Kidney (tissue), 13 donors: ENCODE measurements at regions not wholly inside any gene's neighbourhood (a gene's known extent, or its start where the extent isn't known, plus 50 kb on each side); places are given as distances from the start of the nearest gene placed in this dataset.

Experiments
- DNase-seq, 5 donors: peaks; one replicate each; pipeline ENCODE4 v3.0.0-alpha.2; 2013 to 2020
- FAIRE-seq: peaks from 2 replicates; lab custom pipeline; 2012; peaks lifted over from hg19 to GRCh38; lab: Jason Lieb, UNC
- H3K27ac ChIP-seq, 2 donors: one replicate each; pipeline ENCODE4 v1.7.0; 2013; ENCODE audit warnings: low read depth in 2 of 2, low read length in 2 of 2, inconsistent platforms in 1 of 2
- H3K27me3 ChIP-seq: one replicate; pipeline ENCODE4 v1.7.1; 2013; ENCODE audit warnings: low read length, inconsistent platforms; ENCODE audit not compliant: control insufficient read depth, insufficient read depth
- H3K36me3 ChIP-seq, 3 donors: one replicate each; pipeline versions ENCODE4 v1.7.0 to v1.7.1; 2013; ENCODE audit warnings: low read length in 3 of 3, control low read depth in 1 of 3, inconsistent platforms in 1 of 3; ENCODE audit not compliant: insufficient read depth in 3 of 3, control insufficient read depth in 2 of 3
- H3K4me1 ChIP-seq, 3 donors: one replicate each; pipeline versions ENCODE4 v1.7.0 to v1.7.1; 2013; ENCODE audit warnings: low read length in 3 of 3, inconsistent platforms in 1 of 3, low read depth in 1 of 3; ENCODE audit not compliant: control insufficient read depth in 2 of 3, insufficient read depth in 2 of 3
- H3K4me3 ChIP-seq, 3 donors: one replicate each; pipeline versions ENCODE4 v1.7.0 to v1.8.1; 2013; ENCODE audit warnings: low read length in 3 of 3, control low read depth in 1 of 3, inconsistent platforms in 1 of 3
- H3K9ac ChIP-seq, 3 donors: one replicate each; pipeline versions ENCODE4 v1.7.0 to v1.7.1; 2013; ENCODE audit warnings: low read length in 3 of 3, control low read depth in 1 of 3, inconsistent platforms in 1 of 3
- H3K9me3 ChIP-seq, 3 donors: one replicate each; pipeline versions ENCODE4 v1.7.0 to v1.7.1; 2013; ENCODE audit warnings: low read length in 3 of 3, control low read depth in 1 of 3, inconsistent platforms in 1 of 3; ENCODE audit not compliant: control insufficient read depth in 2 of 3, insufficient read depth in 1 of 3
- CTCF ChIP-seq: IDR thresholded peaks from 3 replicates; pipeline ENCODE4 v1.5.1; 2012; ENCODE audit warnings: mild to moderate bottlenecking, moderate library complexity, borderline replicate concordance; ENCODE audit not compliant: insufficient read depth; ENCODE audit errors: extremely low read depth
- intact Hi-C: fragments of 100-400 bp; cut with DNase I; formaldehyde crosslinking; loops from one replicate; pipeline ENCODE4 v1.11.1; 2022
- donor health status: control.
- donor health status: control.
- donor health status: control.
- donor health status: control.
- donor health status: control.
- donor health status: DM: yes; HTN: yes; CAD: no.
- donor health status: Normal renal cell carcinoma (clear cell type).

GRCh38 chr7:111662386-111662785, 100.1 kb upstream of the IMMP2L start:
- intact Hi-C loops, result no loop called here
- H3K27me3 ChIP-seq, result no peaks in the 10 kb centered on the region
- no peak for FAIRE-seq

GRCh38 chr7:111660478-111660877, 98.2 kb upstream of the IMMP2L start:
- Histone ChIP-seq H3K9me3 (no peaks in the 10 kb centered on the region), H3K9ac (no peak overlapping the region), H3K4me1 (no peaks in the 10 kb centered on the region), H3K27me3 (no peaks in the 10 kb centered on the region), H3K27ac (no peak overlapping the region), H3K4me3 (no peak overlapping the region), H3K36me3 (no peaks in the 10 kb centered on the region)
- FAIRE-seq, result no peak
- DNase-seq, result no peak
- TF ChIP-seq CTCF, result no peak
- intact Hi-C loops, result no loop called here

More at GRCh38 chr7:111662386-111662785, 100.1 kb upstream of the IMMP2L start:
- TF ChIP-seq CTCF, result no peak
- Histone ChIP-seq H3K4me3 (no peak overlapping the region), H3K9me3 (no peaks in the 10 kb centered on the region), H3K4me1 (no peaks in the 10 kb centered on the region), H3K36me3 (no peaks in the 10 kb centered on the region), H3K27ac (no peak overlapping the region), H3K9ac (no peak overlapping the region)
- no peak for DNase-seq

- TF ChIP-seq CTCF, result no peak
- H3K4me3 ChIP-seq, result no peak overlapping the region
- intact Hi-C loops, result no loop called here
- no peaks in the 10 kb centered on the region for H3K36me3 ChIP-seq
- DNase-seq (no peak), FAIRE-seq (no peak)
- no peaks in the 10 kb centered on the region for H3K9me3 ChIP-seq
- no peaks in the 10 kb centered on the region for H3K4me1 ChIP-seq
- no peak overlapping the region for H3K9ac ChIP-seq
- H3K27me3 ChIP-seq, result no peaks in the 10 kb centered on the region
- H3K27ac ChIP-seq, result no peak overlapping the region
Observed at GRCh38 chr7:111658546-111658945, 96.3 kb upstream of the IMMP2L start.

GRCh38 chr7:111657018-111657417, 94.7 kb upstream of the IMMP2L start:
- DNase-seq (no peak), FAIRE-seq (no peak)
- H3K4me1 ChIP-seq, result no peaks in the 10 kb centered on the region
- H3K4me3 ChIP-seq, result no peak overlapping the region
- no peaks in the 10 kb centered on the region for H3K9me3 ChIP-seq
- no peaks in the 10 kb centered on the region for H3K27me3 ChIP-seq
- H3K27ac ChIP-seq, result no peak overlapping the region
- no peak for TF ChIP-seq CTCF
- H3K9ac ChIP-seq, result no peak overlapping the region
- intact Hi-C loops, result no loop called here
- H3K36me3 ChIP-seq, result no peaks in the 10 kb centered on the region
